IMR-90 (cell line): ENCODE measurements at regions not wholly inside any gene's neighbourhood (a gene's known extent, or its start where the extent isn't known, plus 50 kb on each side); places are given as distances from the start of the nearest gene placed in this dataset.
A peak's percentile ranks its signal among the peaks of the same experiment; 100 is the strongest.
"Not testable (repeated sequence)": the region's sequence is repeated elsewhere in the genome, so short reads cannot be mapped to it uniquely, and the experiment has no call there.

ENCODE experiments used
- ATAC-seq: fragments of 200-7000 bp; cut with Tn5 transposase; 2 replicates; pipeline ENCODE4 v1.9.1; 2020; ENCODE audit warnings: low read depth, mild to moderate bottlenecking, moderate library complexity
- BruUV-seq: library from RNA; stranded (reverse); fragments of 400-500 nt; replicated peaks from 2 replicates; lab custom pipeline; 2021; lab: Mats Ljungman, UMichigan
- CTCF ChIA-PET: fragments of 300-600 bp; formaldehyde crosslinking; extraction: SDS; loops from one replicate; lab custom pipeline; 2021; ENCODE audit warnings: antibody characterized with exemption; lab: Yijun Ruan, JAX
- POLR2A ChIA-PET: fragments of 300-600 bp; sonication (Branson Sonifier 250); formaldehyde crosslinking; loops from one replicate; lab custom pipeline; 2022; ENCODE audit warnings: antibody characterized with exemption; ENCODE audit not compliant: unreplicated experiment; lab: Charles Lee
- DNase-seq: peaks from one replicate; pipeline ENCODE4 v3.0.0; 2013
- H2AFZ ChIP-seq: replicated peaks from 2 replicates; pipeline ENCODE3; 2013; ENCODE audit warnings: low read length, mild to moderate bottlenecking; ENCODE audit not compliant: poor library complexity
- H2AK5ac ChIP-seq: 2 replicates; pipeline ENCODE4 v1.6.1; 2013; ENCODE audit warnings: low read depth, low read length, inconsistent platforms
- H2AK9ac ChIP-seq: replicated peaks from 2 replicates; pipeline ENCODE3; 2013; ENCODE audit warnings: mild to moderate bottlenecking, low read depth, low read length, moderate library complexity; ENCODE audit not compliant: poor library complexity
- H2BK120ac ChIP-seq: 2 replicates; pipeline ENCODE4 v1.6.1; 2013; ENCODE audit warnings: low read depth, low read length, inconsistent platforms
- H2BK15ac ChIP-seq: 3 replicates; pipeline ENCODE4 v1.6.1; 2013; ENCODE audit warnings: low read depth, low read length, inconsistent platforms
- H2BK20ac ChIP-seq: 2 replicates; pipeline ENCODE4 v1.6.1; 2013; ENCODE audit warnings: low read depth, mild to moderate bottlenecking, inconsistent platforms, low read length, moderate library complexity
- H2BK5ac ChIP-seq: 2 replicates; pipeline ENCODE4 v1.6.1; 2013; ENCODE audit warnings: mild to moderate bottlenecking, low read depth, low read length, inconsistent platforms; ENCODE audit not compliant: poor library complexity, severe bottlenecking
- H3K14ac ChIP-seq: replicated peaks from 2 replicates; pipeline ENCODE4 v1.6.1; 2013; ENCODE audit warnings: low read depth, low read length, inconsistent platforms
- H3K18ac ChIP-seq: 2 replicates; pipeline ENCODE4 v1.6.1; 2013; ENCODE audit warnings: low read depth, low read length, control low read depth
- H3K23ac ChIP-seq: 2 replicates; pipeline ENCODE4 v1.6.1; 2013; ENCODE audit warnings: low read depth, low read length, inconsistent platforms
- H3K27ac ChIP-seq: 2 replicates; pipeline ENCODE4 v1.5.1; 2013; ENCODE audit warnings: mild to moderate bottlenecking, control low read depth, low read length; ENCODE audit not compliant: insufficient read depth
- H3K27me3 ChIP-seq: 2 replicates; pipeline ENCODE4 v1.6.1; 2013; ENCODE audit warnings: low read length; ENCODE audit not compliant: control insufficient read depth, insufficient read depth
- H3K36me3 ChIP-seq: 2 replicates; pipeline ENCODE4 v1.6.1; 2013; ENCODE audit warnings: low read length, mixed read lengths; ENCODE audit not compliant: control insufficient read depth, insufficient read depth
- H3K4ac ChIP-seq: 2 replicates; pipeline ENCODE4 v1.6.1; 2013; ENCODE audit warnings: low read depth, low read length, inconsistent platforms
- H3K4me1 ChIP-seq: 2 replicates; pipeline ENCODE4 v1.6.1; 2013; ENCODE audit warnings: low read length, mixed read lengths; ENCODE audit not compliant: control insufficient read depth, insufficient read depth
- H3K4me2 ChIP-seq: 2 replicates; pipeline ENCODE4 v1.6.1; 2013; ENCODE audit warnings: low read depth, mild to moderate bottlenecking, control low read depth, low read length, moderate library complexity
- H3K4me3 ChIP-seq: 2 replicates; pipeline ENCODE4 v1.5.1; 2013; ENCODE audit warnings: low read depth, mild to moderate bottlenecking, control low read depth, low read length, moderate library complexity; ENCODE audit not compliant: insufficient read depth
- H3K56ac ChIP-seq: 2 replicates; pipeline ENCODE4 v1.6.1; 2013; ENCODE audit warnings: low read length, inconsistent platforms; ENCODE audit not compliant: insufficient read depth; ENCODE audit errors: extremely low read depth
- H3K79me1 ChIP-seq, 2 experiments: 2 replicates each; pipeline ENCODE4 v1.6.1; 2013; ENCODE audit warnings: low read length in 2 of 2, inconsistent platforms in 1 of 2, low read depth in 1 of 2
- H3K9ac ChIP-seq: 2 replicates; pipeline ENCODE4 v1.6.1; 2013; ENCODE audit warnings: low read depth, low read length, control low read depth
- H3K9me1 ChIP-seq: 2 replicates; pipeline ENCODE4 v1.6.1; 2013; ENCODE audit warnings: low read length, inconsistent platforms; ENCODE audit not compliant: insufficient read depth
- H3K9me3 ChIP-seq: 2 replicates; pipeline ENCODE4 v1.6.1; 2013; ENCODE audit warnings: low read length; ENCODE audit not compliant: control insufficient read depth, insufficient read depth
- H4K20me1 ChIP-seq: 2 replicates; pipeline ENCODE4 v1.6.1; 2013; ENCODE audit warnings: low read length, inconsistent platforms; ENCODE audit not compliant: insufficient read depth
- H4K5ac ChIP-seq: 2 replicates; pipeline ENCODE4 v1.6.1; 2013; ENCODE audit warnings: mild to moderate bottlenecking, low read depth, low read length, control low read depth
- H4K8ac ChIP-seq, 2 experiments: 2 replicates each; pipeline ENCODE4 v1.6.1; 2013; ENCODE audit warnings: low read depth in 2 of 2, low read length in 2 of 2, control low read depth in 1 of 2, inconsistent platforms in 1 of 2
- H4K91ac ChIP-seq: 2 replicates; pipeline ENCODE4 v1.6.1; 2013; ENCODE audit warnings: low read depth, low read length, inconsistent platforms; ENCODE audit not compliant: insufficient read depth
- WGBS, 2 experiments: methylation state at CpG; one replicate each; pipeline versions ENCODE4 v1.1.5 to v1.1.7; 2013; ENCODE audit warnings: missing lambda C conversion rate in 2 of 2; ENCODE audit not compliant: insufficient read length in 1 of 2; ENCODE audit errors: extremely low coverage in 2 of 2; 5-methylcytosine and 5-hydroxymethylcytosine counted together
- dilution Hi-C: fragments of 300-500 bp; cut with HindIII; formaldehyde crosslinking; loops from one replicate; pipeline ENCODE4 v1.14.3; 2018; ENCODE audit warnings: low sequenced_read_pairs; ENCODE audit not compliant: unreplicated experiment
- in situ Hi-C: fragments of 300-500 bp; cut with MboI; formaldehyde crosslinking; loops from 3 replicates; pipeline ENCODE4 v1.14.3; 2019; ENCODE audit warnings: low sequenced_read_pairs, inconsistent platforms, mixed read lengths
- intact Hi-C: fragments of 100-400 bp; cut with micrococcal nuclease; formaldehyde crosslinking; loops from 2 replicates; pipeline ENCODE4 v1.10.0; 2022

DNA sequence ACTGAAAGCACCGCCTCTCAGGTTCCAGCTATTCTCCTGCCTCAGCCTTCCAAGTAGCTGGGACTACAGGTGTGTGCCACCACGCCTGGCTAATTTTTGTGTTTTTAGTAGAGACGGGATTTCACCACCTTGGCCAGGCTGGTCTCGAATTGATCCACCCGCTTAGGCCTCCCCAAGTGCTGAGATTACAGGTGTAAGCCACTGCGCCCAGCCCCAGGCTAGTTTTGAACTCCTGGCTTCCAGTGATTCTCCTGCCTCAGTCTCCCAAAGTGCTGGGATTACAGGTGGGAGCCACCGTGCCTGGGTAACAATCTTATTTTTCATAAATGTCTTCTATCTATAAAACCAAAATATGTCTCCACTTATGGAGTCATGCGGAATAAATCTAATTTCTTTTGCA, 104.1 kb upstream of the ZNF438 start:
- H3K18ac ChIP-seq = peak overlapping the region; percentile 94

More for the DNA sequence above, 104.1 kb upstream of the ZNF438 start:
- in situ Hi-C loops = loop anchor here (5.0 to 10.0 kb wide), 2 partner anchors 103 to 351 kb away; partner anchors contain the start of gene ZNF438
- CTCF ChIA-PET = interaction anchor here (0.7 kb wide), 1 partner anchor 57 kb away, joined by 3 read pairs; no protein-coding TSS in a partner anchor
- Histone ChIP-seq H2BK20ac (peak overlapping the region; percentile 98), H2BK120ac (peak overlapping the region; percentile 98), H3K79me1 (peaks cover 6 to 45% of the 10 kb centered on the region in 2 experiments; a peak in 3 of 4 replicates), H3K27ac (peak overlapping the region; percentile 91), H2BK15ac (peak overlapping the region; percentile 99; the same call in 2 of the 3 replicates), H4K91ac (peak overlapping the region; percentile 99), H3K9me1 (peaks cover 32% of the 10 kb centered on the region), H4K8ac (peak overlapping the region; percentile 66 to 93), H2AK5ac (peak overlapping the region; percentile 99), H3K4me1 (peaks cover 24% of the 10 kb centered on the region), H3K4ac (peak overlapping the region; percentile 99), H3K56ac (peak overlapping the region; percentile 70; the same call in 1 of the 2 replicates), H2BK5ac (peak overlapping the region; percentile 96), H3K14ac (peak overlapping the region; percentile 79), H4K5ac (peak overlapping the region; percentile 18), H3K23ac (peak overlapping the region; percentile 76; the same call in 1 of the 2 replicates)
- H3K4me3 ChIP-seq, H3K9me3 ChIP-seq, ATAC-seq, H3K4me2 ChIP-seq, BruUV-seq, H3K9ac ChIP-seq, H2AK9ac ChIP-seq, H3K27me3 ChIP-seq, H2AFZ ChIP-seq, dilution Hi-C loops, POLR2A ChIA-PET, H3K36me3 ChIP-seq, H4K20me1 ChIP-seq, DNase-seq: not testable (repeated sequence)
- intact Hi-C loops = loop anchor here (2.0 to 10.0 kb wide), 3 partner anchors 182 to 381 kb away; partner anchors contain the start of gene ZEB1
- 100% methylated on average over 2 of the region's 8 CpGs; no CpG with 5 or more reads in 1 of the 2 experiments for WGBS, 2 experiments
